A673 (cell line): ENCODE measurements at regions not wholly inside any gene's neighbourhood (a gene's known extent, or its start where the extent isn't known, plus 50 kb on each side); places are given as distances from the start of the nearest gene placed in this dataset.

Experiments used
- EZH2 ChIP-seq: fragments of 200-600 bp; sonication (generic); IDR thresholded peaks from 2 replicates; pipeline ENCODE4 v1.6.1; 2017; ENCODE audit warnings: borderline replicate concordance, low read depth, mild to moderate bottlenecking, mixed read lengths, antibody characterized with exemption, low read length; ENCODE audit not compliant: poor library complexity, severe bottlenecking
- TF ChIP-seq, protein P1 (sequence below): fragments of 300-800, 200-600 bp; sonication (generic); conservative IDR thresholded peaks from 2 replicates; pipeline ENCODE4 v1.5.1; 2017; ENCODE audit warnings: low read depth, mild to moderate bottlenecking, antibody characterized with exemption, low read length, moderate library complexity, mixed read lengths

DNA sequence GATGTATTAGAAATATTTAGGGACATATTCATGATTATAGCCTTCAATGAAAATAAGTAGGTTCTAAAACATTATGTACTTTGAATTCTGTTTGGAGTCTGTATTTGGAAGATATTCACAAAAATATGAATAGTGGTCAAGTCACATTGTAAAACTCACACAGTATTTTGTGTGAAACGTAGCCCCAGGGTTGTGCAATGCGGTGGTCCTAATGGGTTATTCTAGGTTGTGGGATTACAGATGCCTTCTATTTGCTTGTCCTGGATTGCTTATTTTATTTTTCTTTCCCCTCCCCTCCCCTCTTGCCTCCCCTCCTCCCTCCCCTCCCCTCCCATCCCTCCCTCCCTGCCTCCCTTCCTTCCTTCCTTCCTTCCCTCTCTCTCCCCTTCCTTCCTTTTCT is 93.7 kb upstream of the THUMPD2 start:
- TF ChIP-seq, protein P1, sequence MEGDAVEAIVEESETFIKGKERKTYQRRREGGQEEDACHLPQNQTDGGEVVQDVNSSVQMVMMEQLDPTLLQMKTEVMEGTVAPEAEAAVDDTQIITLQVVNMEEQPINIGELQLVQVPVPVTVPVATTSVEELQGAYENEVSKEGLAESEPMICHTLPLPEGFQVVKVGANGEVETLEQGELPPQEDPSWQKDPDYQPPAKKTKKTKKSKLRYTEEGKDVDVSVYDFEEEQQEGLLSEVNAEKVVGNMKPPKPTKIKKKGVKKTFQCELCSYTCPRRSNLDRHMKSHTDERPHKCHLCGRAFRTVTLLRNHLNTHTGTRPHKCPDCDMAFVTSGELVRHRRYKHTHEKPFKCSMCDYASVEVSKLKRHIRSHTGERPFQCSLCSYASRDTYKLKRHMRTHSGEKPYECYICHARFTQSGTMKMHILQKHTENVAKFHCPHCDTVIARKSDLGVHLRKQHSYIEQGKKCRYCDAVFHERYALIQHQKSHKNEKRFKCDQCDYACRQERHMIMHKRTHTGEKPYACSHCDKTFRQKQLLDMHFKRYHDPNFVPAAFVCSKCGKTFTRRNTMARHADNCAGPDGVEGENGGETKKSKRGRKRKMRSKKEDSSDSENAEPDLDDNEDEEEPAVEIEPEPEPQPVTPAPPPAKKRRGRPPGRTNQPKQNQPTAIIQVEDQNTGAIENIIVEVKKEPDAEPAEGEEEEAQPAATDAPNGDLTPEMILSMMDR = no peak
- TF ChIP-seq EZH2 = no peak
